Activated CD4-positive, alpha-beta T cell treated with anti-CD3 and anti-CD28 coated beads for 4 hours (primary cell): ENCODE measurements at regions not wholly inside any gene's neighbourhood (a gene's known extent, or its start where the extent isn't known, plus 50 kb on each side); places are given as distances from the start of the nearest gene placed in this dataset.

Experiments
- DNase-seq, 2 donors: peaks; one replicate each; pipeline ENCODE4 v3.0.0-alpha.2; 2020

DNA sequence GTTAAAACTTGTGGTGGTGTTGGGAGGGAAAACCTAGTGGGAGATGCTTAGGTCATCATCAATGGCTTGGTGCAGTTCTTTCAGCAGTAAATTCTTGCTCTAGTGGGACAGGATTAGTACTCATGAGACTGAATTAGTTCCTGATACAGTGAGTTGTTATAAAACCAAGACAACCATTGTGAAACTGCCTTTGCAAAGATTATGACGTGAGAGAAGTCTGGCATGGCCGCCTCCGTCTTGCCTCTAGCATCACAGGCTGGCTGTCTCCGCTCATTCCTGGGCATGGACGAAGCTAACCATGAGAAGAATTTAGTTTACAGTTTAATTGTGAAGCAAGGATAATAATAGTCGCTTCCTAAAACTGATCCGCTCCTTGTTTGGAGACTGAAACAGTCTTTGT is 186.4 kb downstream of the KIF20B start:
- no peak for DNase-seq

GRCh38 chr10:89888321-89889070 is 187.1 kb downstream of the KIF20B start:
- no peak for DNase-seq

GRCh38 chr10:89889606-89890005 is 188.2 kb downstream of the KIF20B start:
- DNase-seq: no peak

GRCh38 chr10:89891006-89891535 is 189.7 kb downstream of the KIF20B start:
- no peak for DNase-seq

GRCh38 chr10:89894051-89894450 is 192.7 kb downstream of the KIF20B start:
- no peak for DNase-seq

DNA sequence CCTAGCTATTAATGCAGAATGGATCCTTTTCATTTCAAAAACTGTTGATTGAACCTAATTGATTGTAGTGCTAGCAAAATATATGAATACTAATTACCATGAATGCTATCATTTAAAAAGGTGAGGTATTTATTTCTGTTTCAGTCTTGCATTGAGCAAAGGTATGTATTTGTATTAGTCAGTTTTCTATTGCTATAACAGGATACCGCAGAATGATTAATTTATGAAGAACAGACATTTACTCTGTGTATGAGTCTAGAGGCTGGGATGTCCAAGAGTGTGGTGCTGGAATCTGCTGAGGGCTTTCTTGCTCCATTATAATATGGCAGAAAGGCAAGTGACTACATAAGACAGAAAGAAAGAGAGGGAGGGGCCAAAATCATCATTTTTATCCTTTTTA is 199.2 kb downstream of the KIF20B start:
- no peak for DNase-seq

DNA sequence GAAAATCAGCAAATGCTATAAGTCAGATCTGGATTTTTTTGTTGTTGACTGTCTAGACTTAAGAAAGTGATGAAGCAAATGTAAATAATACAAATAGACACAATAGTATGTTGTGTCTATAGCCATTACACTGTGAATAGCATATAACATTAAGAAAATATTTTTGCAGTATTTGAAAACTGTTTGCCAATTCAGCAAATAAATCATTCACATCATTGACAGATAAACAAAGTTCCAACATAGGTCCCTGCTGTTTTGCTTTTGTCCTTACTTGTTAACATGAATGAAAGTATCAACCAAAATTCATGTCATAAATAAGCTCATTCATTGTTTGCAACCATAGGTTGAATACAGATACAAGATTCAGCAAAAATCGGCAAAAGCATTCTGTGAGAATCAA is 200.5 kb downstream of the KIF20B start:
- DNase-seq: no peak

DNA sequence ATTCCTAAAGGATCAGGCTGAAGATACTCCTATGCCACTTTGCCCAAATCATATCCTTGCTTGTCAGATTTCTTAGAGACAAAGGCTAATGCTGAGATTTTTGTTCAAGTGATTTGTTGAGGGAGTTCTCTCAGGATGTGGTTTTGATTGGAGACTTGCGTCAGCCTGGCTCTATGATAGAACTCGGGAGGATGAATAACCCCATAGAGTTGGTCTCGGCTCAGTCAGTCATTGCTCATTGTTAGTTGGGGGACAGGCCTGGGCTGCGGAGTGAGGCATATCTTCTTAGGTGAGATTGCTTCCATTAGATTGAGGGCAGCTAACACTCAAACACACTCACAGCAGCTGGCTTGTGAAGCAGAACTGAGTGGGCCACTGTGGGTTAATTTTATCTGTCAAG is 203.4 kb downstream of the KIF20B start:
- DNase-seq: no peak

- no peak for DNase-seq
These were observed 208.4 kb downstream of the KIF20B start for GRCh38 chr10:89909752-89910151.

DNA sequence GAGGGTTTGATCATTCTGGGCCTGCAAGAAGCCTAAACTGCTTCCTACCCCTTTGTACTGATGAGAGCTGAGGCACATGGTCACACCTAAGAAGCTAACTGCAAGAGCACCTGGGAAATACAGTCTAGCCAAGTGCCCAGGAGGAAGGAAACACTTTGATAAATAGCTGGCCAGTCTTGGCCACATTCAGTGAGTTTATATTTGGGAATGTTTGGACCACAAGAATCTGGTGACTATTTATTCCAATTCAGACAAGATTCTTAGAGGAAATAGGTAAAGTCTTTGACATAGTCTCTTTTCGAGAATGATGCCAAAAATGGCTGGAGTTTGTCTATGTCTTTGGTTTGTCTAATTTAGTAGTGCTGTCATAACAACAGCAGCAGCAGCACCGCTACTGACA is 213.6 kb downstream of the KIF20B start:
- no peak for DNase-seq

DNA sequence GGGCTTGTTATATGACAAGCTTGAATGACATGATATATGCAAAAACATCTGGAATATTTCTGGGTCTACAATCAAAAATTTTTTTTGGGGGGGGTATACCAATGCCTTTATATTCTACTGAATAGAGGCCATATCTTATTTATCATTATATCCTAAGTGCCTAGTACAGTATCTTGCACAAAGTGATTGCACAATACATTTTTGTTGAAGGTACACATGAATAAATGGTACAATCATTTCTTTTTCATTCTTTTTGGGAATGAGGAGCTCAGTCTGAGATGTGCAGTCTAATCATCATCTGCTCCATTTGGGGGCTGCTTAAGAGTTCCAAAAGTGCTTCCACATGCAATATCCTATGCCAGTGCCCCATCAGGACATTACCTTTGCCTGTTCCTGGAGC is 214.6 kb downstream of the KIF20B start:
- DNase-seq: no peak

DNA sequence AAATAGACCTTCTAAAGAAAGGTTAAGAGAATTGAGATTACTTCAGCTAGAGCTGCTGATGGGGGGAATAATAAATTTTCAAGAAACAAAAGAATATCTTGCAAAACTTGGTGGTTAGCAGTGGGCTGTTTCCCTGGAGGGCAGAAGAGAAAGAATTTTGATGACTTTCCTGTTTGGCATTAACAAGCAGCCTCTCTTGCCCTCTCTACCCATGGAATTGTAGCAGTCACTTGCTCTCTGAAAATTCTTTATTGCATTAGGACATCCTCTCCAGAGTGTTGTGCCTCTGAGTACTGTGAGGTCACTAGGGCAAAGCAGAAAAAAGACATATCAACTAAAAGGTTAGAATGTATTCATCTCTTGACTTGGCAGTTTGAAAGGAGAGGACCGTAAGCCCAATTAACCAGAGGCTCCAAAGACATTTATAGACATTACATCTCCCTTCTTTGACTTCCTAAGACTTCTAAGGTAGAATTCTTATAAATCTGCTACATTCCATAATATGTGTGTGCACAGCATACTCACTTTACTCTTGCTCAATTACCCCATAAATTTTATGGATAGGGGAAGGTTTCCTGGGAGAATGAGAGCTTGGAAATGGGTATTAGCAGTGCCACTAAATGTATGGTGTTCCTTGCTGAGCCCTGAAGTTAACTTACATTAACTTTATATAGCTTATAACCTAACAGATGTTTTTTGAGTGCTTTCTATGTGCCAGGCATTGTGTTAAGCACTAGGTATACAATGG is 215.3 kb downstream of the KIF20B start:
- no peak for DNase-seq

GRCh38 chr10:89921403-89921802 is 220.0 kb downstream of the KIF20B start:
- DNase-seq: no peak

DNA sequence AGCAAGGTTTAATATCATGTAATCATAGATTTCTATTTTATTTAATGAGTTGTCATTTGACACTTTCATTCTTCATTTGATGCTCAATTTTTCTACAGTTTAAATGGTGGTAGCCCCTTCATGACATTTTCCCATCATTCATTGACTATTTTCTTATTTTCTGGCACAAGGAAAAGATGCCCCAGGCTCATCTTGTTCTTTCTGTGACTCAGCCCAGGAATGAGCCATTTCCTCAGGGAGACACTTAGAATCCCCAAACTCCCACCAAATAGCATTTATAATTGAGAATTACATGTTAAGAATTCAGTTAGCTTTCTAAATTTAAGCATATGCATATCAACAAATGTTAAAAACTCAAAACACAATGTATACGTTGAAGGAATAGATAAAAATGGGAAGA is 222.3 kb downstream of the KIF20B start:
- no peak for DNase-seq

DNA sequence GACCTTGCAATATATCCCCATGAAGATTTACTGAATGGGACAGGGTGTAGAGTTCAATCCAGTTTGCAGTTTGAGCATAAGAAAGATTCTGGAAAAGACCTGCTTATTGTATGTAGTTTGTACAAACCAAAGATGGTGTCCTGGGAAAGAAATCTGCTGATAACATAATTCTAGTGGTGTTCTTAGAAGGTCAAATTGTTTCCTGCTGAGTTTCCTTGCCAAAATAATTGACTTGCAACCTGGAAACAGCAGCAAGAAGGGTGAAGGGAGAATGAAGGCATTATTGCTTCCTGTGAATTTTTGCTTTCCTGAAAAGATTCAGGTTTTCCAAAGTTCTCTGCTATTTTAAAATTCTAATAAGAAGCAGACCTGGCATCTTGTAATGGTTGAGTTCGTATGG is 222.9 kb downstream of the KIF20B start:
- no peak for DNase-seq

- DNase-seq: no peak
These were observed 225.3 kb downstream of the KIF20B start for GRCh38 chr10:89926736-89927135.

- DNase-seq: no peak
These were observed 228.1 kb downstream of the KIF20B start for GRCh38 chr10:89929282-89930026.

- no peak for DNase-seq
These were observed 236.1 kb downstream of the KIF20B start for GRCh38 chr10:89937494-89937893.

GRCh38 chr10:89940076-89940475 is 238.7 kb downstream of the KIF20B start:
- DNase-seq: no peak

- DNase-seq: no peak
These were observed 240.8 kb downstream of the KIF20B start for GRCh38 chr10:89942217-89942616.

DNA sequence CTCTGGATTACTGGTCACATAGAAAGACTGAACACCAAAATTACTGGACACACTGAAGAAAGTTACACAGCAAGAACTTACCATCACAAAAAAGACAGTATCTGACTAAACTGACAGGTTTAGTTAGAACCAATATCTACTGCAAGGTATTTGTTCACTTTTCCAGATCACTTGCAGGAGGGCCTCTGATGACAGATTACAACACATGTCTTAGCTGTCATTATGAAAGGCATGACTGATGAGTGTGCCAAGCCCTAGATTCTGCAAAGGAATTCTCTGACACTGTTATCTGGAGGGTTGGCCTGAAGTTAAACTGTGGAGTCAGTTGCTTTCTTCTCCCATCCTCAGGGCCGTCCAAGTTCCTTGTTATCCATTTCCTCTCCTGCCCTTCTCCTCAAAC is 242.7 kb downstream of the KIF20B start:
- no peak for DNase-seq

- no peak for DNase-seq
These were observed 244.7 kb downstream of the KIF20B start for GRCh38 chr10:89946106-89946505.

- DNase-seq: no peak
These were observed 248.1 kb downstream of the KIF20B start for GRCh38 chr10:89949496-89949895.

GRCh38 chr10:89952325-89952724 is 250.9 kb downstream of the KIF20B start:
- DNase-seq: no peak
